CD4-positive, alpha-beta T cell treated with Interleukin-15 for 1 hour (primary cell): ENCODE measurements at regions not wholly inside any gene's neighbourhood (a gene's known extent, or its start where the extent isn't known, plus 50 kb on each side); places are given as distances from the start of the nearest gene placed in this dataset.
"Not testable (repeated sequence)": the region's sequence is repeated elsewhere in the genome, so short reads cannot be mapped to it uniquely, and the experiment has no call there.

Experiments
- DNase-seq: peaks from one replicate; pipeline ENCODE4 v3.0.0-alpha.2; 2020

GRCh38 chr13:90445179-90445578, 902.3 kb upstream of the MIR17HG start:
- no peak for DNase-seq

GRCh38 chr13:90447034-90447733, 900.3 kb upstream of the MIR17HG start:
- DNase-seq, result no peak

DNA sequence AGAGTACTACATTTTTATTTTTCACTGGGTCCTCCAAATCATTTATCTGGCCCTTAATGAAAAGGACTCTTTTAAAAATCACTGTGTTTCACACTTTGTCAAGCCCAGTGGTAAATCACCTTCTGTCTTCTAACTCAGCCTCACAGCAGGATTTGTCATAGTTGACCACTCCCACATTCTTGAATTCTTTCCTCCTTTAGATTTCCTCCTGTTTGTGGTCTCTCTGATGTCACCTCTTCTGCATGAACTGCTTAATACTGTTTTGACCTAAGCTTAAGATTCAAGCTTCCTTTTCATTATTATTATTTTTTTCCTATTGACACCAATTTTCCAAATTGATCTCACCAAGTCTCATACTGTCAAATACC, 899.8 kb upstream of the MIR17HG start:
- DNase-seq, result no peak

DNA sequence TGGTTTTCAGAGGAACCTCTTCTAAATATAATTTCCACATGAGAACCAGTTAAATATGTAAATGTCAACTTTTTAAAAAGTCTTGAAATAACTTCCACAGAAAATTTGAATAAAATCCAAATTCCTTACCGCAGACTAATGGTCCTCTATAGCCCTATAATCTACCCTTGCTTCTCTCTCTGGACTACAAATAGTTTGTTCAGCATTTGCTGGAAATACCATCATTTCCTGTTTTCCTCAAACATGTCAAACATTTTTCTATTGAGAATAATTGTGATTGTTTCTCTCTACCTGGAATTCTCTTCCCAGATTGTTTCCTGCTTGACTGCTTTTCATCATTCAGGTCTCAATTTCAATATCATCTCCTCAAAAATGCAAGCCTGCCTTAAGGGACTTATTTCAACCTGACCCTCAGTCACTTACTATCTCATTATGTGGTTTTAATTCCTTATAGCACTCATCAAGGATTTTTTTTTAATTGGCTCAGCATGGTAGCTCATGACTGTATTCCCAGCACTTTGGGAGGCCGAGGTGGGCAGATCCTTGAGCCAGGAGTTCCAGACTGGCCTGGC, 898.9 kb upstream of the MIR17HG start:
- no peak for DNase-seq

DNA sequence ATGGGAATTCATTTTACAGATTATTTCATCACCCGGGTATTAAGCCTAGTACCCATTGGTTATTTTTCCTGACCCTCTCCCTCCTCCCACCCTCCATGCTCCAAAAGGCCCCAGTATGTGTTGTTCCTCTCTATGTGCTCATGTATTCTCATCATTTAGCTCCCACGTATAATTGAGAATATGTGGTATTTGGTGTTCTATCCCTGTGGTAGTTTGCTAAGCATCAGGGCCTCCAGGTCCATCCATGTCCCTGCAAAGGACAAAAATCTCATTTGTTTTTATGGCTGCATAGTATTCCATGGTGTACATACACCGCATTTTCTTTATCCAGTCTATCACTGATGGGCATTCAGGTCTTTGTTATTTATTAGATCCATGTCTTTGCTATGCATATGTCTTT, 894.1 kb upstream of the MIR17HG start:
- DNase-seq, result no peak

DNA sequence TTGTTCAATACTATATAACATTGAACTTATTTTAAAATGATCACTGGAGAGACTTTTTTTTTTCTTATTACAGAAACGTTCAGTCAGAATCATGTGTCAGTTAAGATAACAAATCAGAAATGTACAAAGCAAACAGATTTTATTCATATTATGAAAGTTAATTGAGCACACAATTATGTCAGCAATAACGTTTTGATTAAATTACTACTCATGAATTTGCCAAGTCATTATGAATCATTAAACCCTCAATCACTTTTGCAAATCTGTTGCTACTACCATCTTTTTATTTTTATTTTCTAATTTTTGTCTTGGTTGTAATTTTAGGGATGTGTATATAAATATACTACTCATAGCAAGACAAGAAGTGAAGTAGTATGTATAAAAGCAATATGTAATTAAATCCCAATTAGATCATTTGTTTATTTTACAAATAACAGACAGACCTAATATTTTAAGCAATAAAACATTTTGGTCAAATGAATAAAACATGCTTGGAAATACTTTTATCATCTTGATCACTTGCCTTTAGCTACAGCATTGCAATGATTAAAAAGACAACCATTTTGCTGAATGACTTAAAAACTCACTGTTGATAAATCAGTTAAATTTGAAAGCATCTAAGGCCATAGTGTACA, 893.4 kb upstream of the MIR17HG start:
- DNase-seq, result no peak

DNA sequence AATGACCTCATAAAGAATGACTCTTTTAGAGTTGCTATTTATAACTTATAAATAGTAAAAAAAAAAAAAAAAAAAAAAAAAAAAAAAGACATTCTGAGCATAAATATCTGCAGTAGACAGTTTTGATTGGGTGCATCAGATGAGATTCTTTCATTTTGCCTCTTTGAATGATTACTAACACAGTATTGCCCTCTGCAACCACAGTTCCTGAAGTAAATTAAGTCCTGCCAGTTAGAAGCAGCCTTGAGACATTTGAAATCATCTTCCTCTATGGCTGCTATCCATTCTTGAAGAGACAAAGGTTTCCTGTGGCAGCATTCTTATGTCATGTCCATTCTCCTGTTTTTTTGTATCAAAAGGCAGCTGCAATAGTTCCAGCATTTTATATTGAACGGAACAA, 892.4 kb upstream of the MIR17HG start:
- DNase-seq, result no peak

- DNase-seq, result no peak
Measured at GRCh38 chr13:90455823-90456222, 891.7 kb upstream of the MIR17HG start.

GRCh38 chr13:90461398-90461797, 886.1 kb upstream of the MIR17HG start:
- no peak for DNase-seq

GRCh38 chr13:90477216-90477615, 870.3 kb upstream of the MIR17HG start:
- no peak for DNase-seq

GRCh38 chr13:90483906-90484305, 863.6 kb upstream of the MIR17HG start:
- no peak for DNase-seq

- no peak for DNase-seq
Measured at GRCh38 chr13:90485436-90485835, 862.1 kb upstream of the MIR17HG start.

- DNase-seq, result no peak
Measured at GRCh38 chr13:90492872-90493271, 854.6 kb upstream of the MIR17HG start.

DNA sequence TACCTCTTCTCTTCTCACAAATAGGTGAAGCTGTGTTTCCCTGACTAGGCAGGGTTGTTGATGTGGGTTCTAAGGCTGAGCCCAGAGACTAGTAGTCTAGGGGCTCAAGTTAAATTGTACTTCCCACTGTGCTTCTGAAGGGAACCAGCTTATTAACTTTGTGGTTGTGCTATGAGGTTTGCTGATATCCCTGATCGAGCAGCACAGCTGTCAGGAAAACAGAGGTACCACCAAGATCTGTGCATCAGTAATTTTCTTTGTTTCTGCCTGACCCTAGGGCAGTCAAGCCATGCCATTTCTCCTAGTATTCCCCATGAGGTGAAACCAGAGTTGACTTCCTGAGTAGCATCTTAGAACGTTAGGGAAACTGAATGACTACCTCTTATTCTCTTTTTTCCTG, 853.8 kb upstream of the MIR17HG start:
- DNase-seq, result no peak

- not testable (repeated sequence) for DNase-seq
Measured at GRCh38 chr13:90494849-90495248, 852.6 kb upstream of the MIR17HG start.

GRCh38 chr13:90498096-90498495, 849.4 kb upstream of the MIR17HG start:
- DNase-seq, result no peak

- DNase-seq, result no peak
Measured at GRCh38 chr13:90498816-90499215, 848.7 kb upstream of the MIR17HG start.

DNA sequence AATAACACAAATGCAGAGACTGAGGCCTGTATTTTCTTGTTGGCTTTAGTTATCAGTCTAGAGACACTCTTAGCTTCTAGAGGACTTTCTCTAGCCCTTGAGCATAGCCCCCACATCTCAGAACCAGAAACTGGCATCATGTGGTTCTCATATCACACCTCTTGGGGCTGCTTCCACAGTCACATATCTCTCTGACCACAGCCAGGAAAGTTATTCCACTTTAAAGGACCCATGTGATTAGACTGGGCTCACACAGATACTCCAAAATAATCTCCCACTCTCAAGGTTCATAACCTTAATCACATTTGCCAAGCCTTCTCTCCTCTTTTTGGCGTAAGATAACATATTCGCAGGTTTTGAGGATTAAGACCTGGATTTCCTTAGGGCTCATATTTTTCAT, 846.9 kb upstream of the MIR17HG start:
- no peak for DNase-seq

GRCh38 chr13:90502153-90502552, 845.3 kb upstream of the MIR17HG start:
- no peak for DNase-seq

DNA sequence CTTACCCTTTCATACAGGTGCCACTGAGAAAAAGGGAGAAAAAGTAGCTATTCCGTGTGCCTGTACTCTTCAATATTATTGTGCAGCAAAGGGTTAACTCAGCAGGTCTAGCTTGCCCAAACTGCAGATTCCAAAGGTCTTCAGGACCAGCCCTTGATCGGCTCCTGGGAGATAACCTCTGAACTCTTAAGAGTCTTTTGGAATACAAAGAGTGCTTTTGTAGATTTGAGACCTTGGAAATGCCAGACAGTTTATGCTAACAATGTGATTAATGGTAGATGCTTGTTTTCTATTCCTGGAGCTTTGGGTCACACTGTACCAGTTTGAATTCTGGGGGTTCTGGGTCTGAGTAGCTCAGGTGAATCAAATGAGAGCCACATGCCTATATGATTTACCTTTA, 844.7 kb upstream of the MIR17HG start:
- DNase-seq, result no peak

DNA sequence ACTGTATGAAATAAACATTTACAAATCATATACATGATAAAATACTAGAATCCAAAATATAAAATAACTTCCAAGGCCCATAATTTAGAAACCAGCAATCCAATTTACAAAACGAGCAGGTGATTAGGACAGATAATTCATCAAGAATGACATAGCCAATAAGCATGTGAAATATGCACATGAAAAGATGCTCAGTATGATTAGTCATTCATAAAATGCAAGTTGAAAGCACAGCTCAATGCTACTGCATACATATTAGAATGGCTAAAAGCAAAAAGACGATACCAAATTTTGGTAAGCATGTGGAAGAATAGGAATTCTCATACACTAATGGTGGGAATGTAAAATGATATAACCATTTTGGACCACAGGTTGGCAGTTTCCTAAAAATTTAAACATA, 837.2 kb upstream of the MIR17HG start:
- DNase-seq, result no peak

GRCh38 chr13:90511903-90512302, 835.6 kb upstream of the MIR17HG start:
- no peak for DNase-seq

DNA sequence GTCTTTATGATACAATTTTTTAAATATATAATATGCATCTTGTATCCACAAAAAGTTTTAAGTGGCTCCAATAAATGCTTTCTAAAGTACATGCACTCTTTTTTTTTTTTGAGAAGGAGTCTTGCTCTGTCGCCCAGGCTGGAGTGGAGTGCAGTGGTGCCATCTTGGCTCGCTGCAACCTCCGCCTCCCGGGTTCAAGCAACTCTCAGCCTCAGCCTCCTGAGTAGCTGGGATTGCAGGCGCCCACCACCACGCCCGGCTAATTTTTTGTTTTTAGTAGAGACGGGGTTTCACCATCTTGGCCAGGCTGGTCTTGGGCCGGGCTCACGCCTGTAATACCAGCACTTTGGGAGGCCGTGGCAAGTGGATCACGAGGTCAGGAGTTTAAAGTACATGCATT, 832.8 kb upstream of the MIR17HG start:
- DNase-seq, result not testable (repeated sequence)

GRCh38 chr13:90518417-90518816, 829.1 kb upstream of the MIR17HG start:
- no peak for DNase-seq

DNA sequence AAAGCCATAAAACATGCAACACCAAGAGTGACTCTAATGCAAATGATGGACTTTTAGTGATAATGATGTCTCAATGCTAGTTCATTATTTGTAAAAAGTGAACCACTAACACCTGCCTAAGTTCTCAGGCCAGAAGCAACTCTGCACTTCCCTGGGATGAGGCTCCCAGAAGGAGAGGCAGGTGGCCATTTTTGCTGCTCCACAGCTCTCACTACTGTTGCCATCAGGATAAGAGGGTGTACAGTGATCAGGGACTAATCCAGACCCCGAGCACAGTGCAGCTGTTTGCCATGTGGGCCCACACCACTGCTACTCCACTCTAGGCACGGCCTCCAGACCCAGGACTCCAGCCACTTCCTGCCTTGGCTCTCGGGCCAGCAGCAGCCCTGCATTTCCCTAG, 828.3 kb upstream of the MIR17HG start:
- no peak for DNase-seq
